PC-9 (cell line): ENCODE measurements at regions not wholly inside any gene's neighbourhood (a gene's known extent, or its start where the extent isn't known, plus 50 kb on each side); places are given as distances from the start of the nearest gene placed in this dataset.

Experiments used
- CTCF ChIP-seq: fragments of 200-600 bp; sonication (generic); conservative IDR thresholded peaks from 2 replicates; pipeline ENCODE4 v1.6.1; 2017; ENCODE audit warnings: mixed run types, antibody characterized with exemption, mild to moderate bottlenecking, moderate library complexity
- EZH2 ChIP-seq: fragments of 200-600 bp; sonication (generic); IDR thresholded peaks from 2 replicates; pipeline ENCODE4 v1.8.0; 2017; ENCODE audit warnings: antibody characterized with exemption, low read depth

- TF ChIP-seq CTCF: no peak
- no peak for TF ChIP-seq EZH2
Observed at GRCh38 chr9:13397220-13397619, 117.7 kb upstream of the MPDZ start.
